ENCODE measurements at regions not wholly inside any gene's neighbourhood (a gene's known extent, or its start where the extent isn't known, plus 50 kb on each side); places are given as distances from the start of the nearest gene placed in this dataset.

- peak; percentile 68 for DNase-seq (ENCODE audit: low spot score)
Observed at GRCh38 chr11:71152312-71153004, 99.9 kb downstream of the SHANK2 start.

- DNase-seq (ENCODE audit: low spot score): no peak
Observed at GRCh38 chr11:71151561-71151960, 100.8 kb downstream of the SHANK2 start.

- DNase-seq (ENCODE audit: low spot score): no peak
Observed at GRCh38 chr11:71150859-71151258, 101.5 kb downstream of the SHANK2 start.

GRCh38 chr11:71148716-71149115 is 103.7 kb downstream of the SHANK2 start:
- DNase-seq (ENCODE audit: low spot score): no peak

GRCh38 chr11:71147331-71147730 is 105.0 kb downstream of the SHANK2 start:
- no peak for DNase-seq (ENCODE audit: low spot score)

GRCh38 chr11:71146846-71147245 is 105.5 kb downstream of the SHANK2 start:
- DNase-seq (ENCODE audit: low spot score): no peak

- no peak for DNase-seq (ENCODE audit: low spot score)
Observed at GRCh38 chr11:71145988-71146824, 106.2 kb downstream of the SHANK2 start.

- no peak for DNase-seq (ENCODE audit: low spot score)
Observed at GRCh38 chr11:71145368-71145767, 107.0 kb downstream of the SHANK2 start.

GRCh38 chr11:71144736-71145135 is 107.6 kb downstream of the SHANK2 start:
- no peak for DNase-seq (ENCODE audit: low spot score)

- no peak for DNase-seq (ENCODE audit: low spot score)
Observed at GRCh38 chr11:71144010-71144409, 108.4 kb downstream of the SHANK2 start.

GRCh38 chr11:71140206-71140919 is 112.0 kb downstream of the SHANK2 start:
- DNase-seq (ENCODE audit: low spot score): no peak

GRCh38 chr11:71139516-71140205 is 112.7 kb downstream of the SHANK2 start:
- no peak for DNase-seq (ENCODE audit: low spot score)

- DNase-seq (ENCODE audit: low spot score): no peak
Observed at GRCh38 chr11:71138737-71139425, 113.5 kb downstream of the SHANK2 start.

- DNase-seq (ENCODE audit: low spot score): no peak
Observed at GRCh38 chr11:71137376-71137775, 115.0 kb downstream of the SHANK2 start.

- DNase-seq (ENCODE audit: low spot score): no peak
Observed at GRCh38 chr11:71136095-71136845, 116.1 kb downstream of the SHANK2 start.

GRCh38 chr11:71135112-71135511 is 117.3 kb downstream of the SHANK2 start:
- DNase-seq (ENCODE audit: low spot score): no peak

GRCh38 chr11:71133946-71134345 is 118.4 kb downstream of the SHANK2 start:
- no peak for DNase-seq (ENCODE audit: low spot score)

GRCh38 chr11:71131861-71132260 is 120.5 kb downstream of the SHANK2 start:
- no peak for DNase-seq (ENCODE audit: low spot score)

- no peak for DNase-seq (ENCODE audit: low spot score)
Observed at GRCh38 chr11:71130106-71130505, 122.3 kb downstream of the SHANK2 start.

GRCh38 chr11:71129624-71130023 is 122.8 kb downstream of the SHANK2 start:
- DNase-seq (ENCODE audit: low spot score): no peak

GRCh38 chr11:71127806-71128205 is 124.6 kb downstream of the SHANK2 start:
- no peak for DNase-seq (ENCODE audit: low spot score)
